Gastrocnemius medialis (tissue), 4 donors: ENCODE measurements at regions not wholly inside any gene's neighbourhood (a gene's known extent, or its start where the extent isn't known, plus 50 kb on each side); places are given as distances from the start of the nearest gene placed in this dataset.
A peak's percentile ranks its signal among the peaks of the same experiment; 100 is the strongest.

Experiments
- ATAC-seq, 2 donors: fragments of 150-250 bp; one replicate each; pipeline ENCODE4 v1.9.1; 2016
- DNase-seq, 2 donors: peaks; one replicate each; pipeline ENCODE4 v3.0.0-alpha.2; 2019
- H3K27ac ChIP-seq, 4 donors: fragments of 200-600 bp; sonication (generic); 1 replicate in 1 of 4; 2 replicates in 3 of 4; pipeline ENCODE4 v1.5.1; 2016 to 2018; ENCODE audit warnings: mild to moderate bottlenecking in 2 of 4, moderate library complexity in 1 of 4
- H3K27me3 ChIP-seq, 3 donors: fragments of 200-600 bp; sonication (generic) in 2 of 3; 1 replicate in 1 of 3; 2 replicates in 2 of 3; pipeline versions ENCODE4 v1.5.1 to v1.6.0; 2016 to 2019; ENCODE audit warnings: mild to moderate bottlenecking in 1 of 3, moderate library complexity in 1 of 3
- H3K36me3 ChIP-seq, 2 donors: fragments of 200-600 bp; sonication (generic) in 1 of 2; one replicate each; pipeline ENCODE4 v1.5.1; 2017 to 2018
- H3K4me1 ChIP-seq, 2 donors: fragments of 200-600 bp; sonication (generic) in 1 of 2; one replicate each; pipeline ENCODE4 v1.5.1; 2016 to 2017; ENCODE audit warnings: mild to moderate bottlenecking in 2 of 2
- H3K4me3 ChIP-seq, 4 donors: fragments of 200-600 bp; sonication (generic) in 3 of 4; 1 replicate in 1 of 4; 2 replicates in 3 of 4; pipeline ENCODE4 v1.5.1; 2016 to 2019; ENCODE audit warnings: mild to moderate bottlenecking in 2 of 4
- H3K9me3 ChIP-seq, 3 donors: fragments of 200-600 bp; sonication (generic) in 2 of 3; 1 replicate in 1 of 3; 2 replicates in 2 of 3; pipeline ENCODE4 v1.5.1; 2016 to 2019
- POLR2A ChIP-seq, 2 donors: fragments of 450-650 bp; IDR thresholded peaks; one replicate each; pipeline ENCODE4 v1.6.1; 2017; ENCODE audit warnings: antibody characterized with exemption in 2 of 2, mild to moderate bottlenecking in 2 of 2, moderate library complexity in 2 of 2
- in situ Hi-C, 4 donors: fragments of 200-750 bp; cut with MboI; loops; one replicate each; pipeline versions ENCODE4 v1.15.0 to v1.8.0; 2017; ENCODE audit warnings: low sequenced_read_pairs in 4 of 4
- intact Hi-C: fragments of 100-400 bp; cut with DNase I; formaldehyde crosslinking; loops from one replicate; pipeline ENCODE4 v1.15.1; 2023; ENCODE audit warnings: low total_unique reads
- TF ChIP-seq, protein P1 (sequence below), 5 experiments: fragments of 450-650 bp in 3 of 5; fragments of 200-600 bp in 2 of 5; sonication (generic) in 2 of 5; IDR thresholded peaks in 4 of 5; conservative IDR thresholded peaks in 1 of 5; 1 replicate in 4 of 5; 2 replicates in 1 of 5; pipeline ENCODE4 v1.5.1; 2016 to 2019; ENCODE audit warnings: antibody characterized with exemption in 5 of 5, mild to moderate bottlenecking in 3 of 5, moderate library complexity in 3 of 5

DNA sequence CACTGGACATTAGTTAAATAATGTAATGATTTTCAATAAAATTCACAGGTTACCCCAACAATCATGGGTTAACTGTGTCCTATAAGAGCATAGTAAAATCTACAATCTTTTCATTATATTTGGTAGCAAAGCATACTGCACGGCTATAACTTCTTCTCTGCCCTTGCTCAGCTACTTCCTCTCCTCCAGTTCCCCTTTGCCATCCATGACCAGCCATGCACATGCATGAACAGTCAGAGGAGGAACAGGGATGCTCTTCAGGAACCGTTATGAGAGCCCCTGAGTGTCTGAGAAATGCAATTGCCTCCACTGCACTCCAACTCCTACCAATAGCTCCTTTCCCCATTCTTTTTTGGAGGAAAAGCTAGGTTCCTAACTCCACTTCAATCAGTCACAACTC is 646.7 kb downstream of the LTN1 start:
- intact Hi-C loops: no loop called here
- no peak for DNase-seq
- in situ Hi-C loops: loop anchor here (25.0 kb wide), 5 partner anchors 284 to 1484 kb away; no protein-coding TSS in a partner anchor

DNA sequence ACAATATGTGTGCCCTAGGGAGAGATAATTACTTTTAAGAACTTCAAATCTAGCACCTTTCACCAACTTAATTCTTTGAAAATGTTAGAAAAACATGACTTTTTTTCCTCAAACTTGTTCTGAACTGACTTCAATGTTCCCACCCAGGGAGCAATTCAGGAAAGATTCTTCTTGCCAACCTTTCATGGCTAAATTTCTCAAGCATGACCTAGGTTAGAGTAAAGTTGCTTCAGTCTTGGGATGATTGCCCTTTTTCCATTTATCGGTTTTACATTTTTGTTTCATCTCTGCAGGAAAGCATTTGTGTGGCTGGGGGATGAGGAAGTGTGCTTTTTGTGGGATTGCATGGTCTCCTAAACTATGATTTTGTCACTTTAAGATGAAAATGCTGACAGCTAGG is 647.7 kb downstream of the LTN1 start:
- Histone ChIP-seq H3K36me3 (no peaks in the 10 kb centered on the region), H3K4me3 (no peak overlapping the region), H3K9me3 (no peaks in the 10 kb centered on the region), H3K4me1 (peaks cover 0 to under 1% of the 10 kb centered on the region in 2 donors), H3K27ac (no peak overlapping the region), H3K27me3 (no peaks in the 10 kb centered on the region)
- in situ Hi-C loops (loop anchor here (5.0 to 25.0 kb wide), 6 partner anchors 283 to 1483 kb away; no protein-coding TSS in a partner anchor), intact Hi-C loops (no loop called here)
- ATAC-seq (no peak), DNase-seq (no peak)
- TF ChIP-seq POLR2A (IDR thresholded peaks at IDR 0.05): no peak

More for the DNA sequence above, 646.7 kb downstream of the LTN1 start:
- Histone ChIP-seq H3K4me3 (no peak overlapping the region), H3K9me3 (no peaks in the 10 kb centered on the region), H3K27me3 (no peaks in the 10 kb centered on the region), H3K4me1 (no peaks in the 10 kb centered on the region), H3K27ac (no peak overlapping the region), H3K36me3 (no peaks in the 10 kb centered on the region)
- no peak for TF ChIP-seq POLR2A (IDR thresholded peaks at IDR 0.05)
- TF ChIP-seq, protein P1, sequence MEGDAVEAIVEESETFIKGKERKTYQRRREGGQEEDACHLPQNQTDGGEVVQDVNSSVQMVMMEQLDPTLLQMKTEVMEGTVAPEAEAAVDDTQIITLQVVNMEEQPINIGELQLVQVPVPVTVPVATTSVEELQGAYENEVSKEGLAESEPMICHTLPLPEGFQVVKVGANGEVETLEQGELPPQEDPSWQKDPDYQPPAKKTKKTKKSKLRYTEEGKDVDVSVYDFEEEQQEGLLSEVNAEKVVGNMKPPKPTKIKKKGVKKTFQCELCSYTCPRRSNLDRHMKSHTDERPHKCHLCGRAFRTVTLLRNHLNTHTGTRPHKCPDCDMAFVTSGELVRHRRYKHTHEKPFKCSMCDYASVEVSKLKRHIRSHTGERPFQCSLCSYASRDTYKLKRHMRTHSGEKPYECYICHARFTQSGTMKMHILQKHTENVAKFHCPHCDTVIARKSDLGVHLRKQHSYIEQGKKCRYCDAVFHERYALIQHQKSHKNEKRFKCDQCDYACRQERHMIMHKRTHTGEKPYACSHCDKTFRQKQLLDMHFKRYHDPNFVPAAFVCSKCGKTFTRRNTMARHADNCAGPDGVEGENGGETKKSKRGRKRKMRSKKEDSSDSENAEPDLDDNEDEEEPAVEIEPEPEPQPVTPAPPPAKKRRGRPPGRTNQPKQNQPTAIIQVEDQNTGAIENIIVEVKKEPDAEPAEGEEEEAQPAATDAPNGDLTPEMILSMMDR (IDR thresholded peaks at IDR 0.05 in 4 of 5, conservative IDR thresholded peaks at IDR 0.05 in 1 of 5): no peak
- ATAC-seq: no peak

DNA sequence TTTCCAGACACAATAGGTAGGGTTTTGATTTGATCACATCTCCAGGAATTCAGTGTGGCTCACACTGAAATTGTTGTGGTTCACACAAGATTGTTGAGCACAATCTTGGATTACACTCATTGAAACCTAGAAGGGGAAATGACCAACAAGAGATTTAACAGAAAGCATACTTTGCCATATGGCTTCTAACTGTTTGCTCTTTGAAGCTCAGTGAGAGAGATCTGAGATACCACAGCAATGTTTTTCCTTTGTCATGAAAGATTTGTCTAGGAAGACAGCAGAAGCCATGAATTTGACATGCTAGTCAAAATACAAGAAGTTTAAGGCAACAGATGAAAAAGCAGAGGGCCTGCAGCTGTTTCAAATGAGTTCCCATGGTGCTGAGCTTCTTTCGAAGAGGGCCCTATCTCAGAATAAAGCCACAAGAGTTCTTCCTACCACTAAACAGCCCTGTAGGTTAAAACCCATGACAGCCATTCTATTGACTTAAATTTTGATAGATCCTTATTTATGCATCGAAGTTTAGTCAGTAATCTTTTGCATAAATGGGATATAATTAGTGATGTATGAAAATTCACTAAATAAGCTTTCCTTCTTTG is 650.4 kb downstream of the LTN1 start:
- TF ChIP-seq, protein P1 (IDR thresholded peaks at IDR 0.05 in 4 of 5, conservative IDR thresholded peaks at IDR 0.05 in 1 of 5): no peak
- TF ChIP-seq POLR2A (IDR thresholded peaks at IDR 0.05): no peak
- H3K27ac ChIP-seq: no peak overlapping the region
- no peak for DNase-seq
- ATAC-seq: no peak
- H3K4me1 ChIP-seq: peaks cover 0 to 12% of the 10 kb centered on the region in 2 donors
- H3K9me3 ChIP-seq: no peaks in the 10 kb centered on the region
- in situ Hi-C loops: loop anchor here (5.0 to 25.0 kb wide), 6 partner anchors 280 to 1480 kb away; no protein-coding TSS in a partner anchor
- no peak overlapping the region for H3K4me3 ChIP-seq
- intact Hi-C loops: no loop called here
- no peaks in the 10 kb centered on the region for H3K27me3 ChIP-seq
- no peaks in the 10 kb centered on the region for H3K36me3 ChIP-seq

DNA sequence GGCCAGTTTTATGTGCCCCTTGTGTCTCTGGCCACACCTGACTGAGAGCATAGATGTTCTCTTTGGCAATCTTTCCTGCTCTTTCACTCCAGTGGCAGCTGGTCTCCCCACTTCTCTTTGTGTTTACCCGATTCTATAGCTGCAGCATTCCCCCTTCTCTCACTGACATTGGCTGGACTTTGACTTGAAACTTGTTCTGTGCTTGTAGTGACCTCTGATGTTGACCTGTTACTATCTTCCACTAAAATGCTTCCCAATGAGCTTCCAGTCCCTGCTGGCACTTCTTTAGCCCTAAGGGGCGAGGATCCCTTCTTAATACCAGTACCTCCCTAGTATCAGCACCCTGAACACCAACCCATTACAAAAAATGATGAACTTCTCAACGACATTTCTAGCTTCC is 653.3 kb downstream of the LTN1 start:
- Histone ChIP-seq H3K4me1 (peaks cover 0 to 18% of the 10 kb centered on the region in 2 donors), H3K27ac (peak overlapping the region in 2 of 4 donors; percentile 41 to 42), H3K9me3 (no peaks in the 10 kb centered on the region), H3K4me3 (no peak overlapping the region), H3K27me3 (no peaks in the 10 kb centered on the region), H3K36me3 (no peaks in the 10 kb centered on the region)
- no peak for TF ChIP-seq POLR2A (IDR thresholded peaks at IDR 0.05)
- TF ChIP-seq, protein P1 (IDR thresholded peaks at IDR 0.05 in 4 of 5, conservative IDR thresholded peaks at IDR 0.05 in 1 of 5): no peak
- in situ Hi-C loops: loop anchor here (5.0 to 25.0 kb wide), 7 partner anchors 277 to 1492 kb away; partner anchors contain the start of gene ADAMTS1 (in 2 of the 4)
- ATAC-seq: no peak
- intact Hi-C loops: loop anchor here (10.0 kb wide), 3 partner anchors 275 to 635 kb away; no protein-coding TSS in a partner anchor
- DNase-seq: no peak

DNA sequence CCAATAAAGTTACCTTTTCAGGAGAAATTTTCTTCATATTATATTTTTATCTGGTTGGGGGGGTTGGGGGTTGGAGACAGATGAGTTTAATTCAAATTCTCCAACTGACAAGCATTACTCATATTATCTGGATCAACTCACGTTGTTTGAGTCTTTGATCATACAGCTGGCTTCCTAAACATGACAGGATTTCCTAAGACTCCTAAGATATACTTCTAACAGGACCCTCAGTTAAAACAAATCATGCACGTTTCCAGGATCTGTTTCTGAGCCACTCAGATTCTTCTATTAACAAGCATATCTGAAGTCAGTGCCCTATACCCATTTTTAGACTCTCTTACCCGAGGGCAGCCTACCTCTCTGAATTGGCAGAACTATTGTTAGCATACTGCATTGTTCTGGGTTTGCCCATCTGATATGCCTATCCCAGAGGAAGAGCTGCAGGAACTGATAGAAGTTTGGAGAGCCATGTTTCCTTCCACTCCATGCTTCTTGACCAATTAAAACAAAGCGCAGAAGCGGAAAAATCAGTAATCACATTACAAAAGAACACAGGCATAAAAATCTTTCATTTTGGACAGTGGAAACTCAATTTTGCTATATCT is 653.9 kb downstream of the LTN1 start:
- in situ Hi-C loops (loop anchor here (5.0 to 25.0 kb wide), 7 partner anchors 277 to 1492 kb away; partner anchors contain the start of gene ADAMTS1 (in 2 of the 4)), intact Hi-C loops (loop anchor here (10.0 kb wide), 3 partner anchors 274 to 634 kb away; no protein-coding TSS in a partner anchor)
- DNase-seq: no peak
- Histone ChIP-seq H3K4me3 (no peak overlapping the region), H3K27ac (peak overlapping the region in 2 of 4 donors; percentile 41 to 42), H3K36me3 (no peaks in the 10 kb centered on the region), H3K4me1 (peaks cover 0 to 18% of the 10 kb centered on the region in 2 donors), H3K9me3 (no peaks in the 10 kb centered on the region), H3K27me3 (no peaks in the 10 kb centered on the region)
- TF ChIP-seq, protein P1 (IDR thresholded peaks at IDR 0.05 in 4 of 5, conservative IDR thresholded peaks at IDR 0.05 in 1 of 5): no peak
- TF ChIP-seq POLR2A (IDR thresholded peaks at IDR 0.05): no peak
- peak; percentile 46 to 65 for ATAC-seq
